Suprapubic skin (tissue), 2 donors: ENCODE measurements at regions not wholly inside any gene's neighbourhood (a gene's known extent, or its start where the extent isn't known, plus 50 kb on each side); places are given as distances from the start of the nearest gene placed in this dataset.

Experiments used
- EP300 ChIP-seq: sonication (generic); formaldehyde crosslinking; IDR thresholded peaks from one replicate; pipeline ENCODE4 v1.6.1; 2017; ENCODE audit warnings: antibody characterized with exemption
- POLR2A ChIP-seq, 2 donors: fragments of 450-650 bp; IDR thresholded peaks; one replicate each; pipeline ENCODE4 v1.6.1; 2017; ENCODE audit warnings: antibody characterized with exemption in 2 of 2, mild to moderate bottlenecking in 2 of 2, moderate library complexity in 2 of 2

- TF ChIP-seq POLR2A (IDR thresholded peaks at IDR 0.05) (no peak), EP300 (no peak)
These were observed 71.7 kb upstream of the SNRK start for GRCh38 chr3:43214616-43215015.
